ENCODE measurements at regions not wholly inside any gene's neighbourhood (a gene's known extent, or its start where the extent isn't known, plus 50 kb on each side); places are given as distances from the start of the nearest gene placed in this dataset.

GRCh38 chr6:15986027-15986629, 142.8 kb upstream of the MYLIP start:
- no peaks in the 10 kb centered on the region for H3K4me1 ChIP-seq
- no peaks in the 10 kb centered on the region for H3K9me3 ChIP-seq (replicated peaks)
- intact Hi-C loops (cut with micrococcal nuclease): no loop called here
- H3K36me3 ChIP-seq: no peaks in the 10 kb centered on the region
- no peak overlapping the region for H3K27ac ChIP-seq (replicated peaks)
- H3K27me3 ChIP-seq (ENCODE audit: low read depth): no peaks in the 10 kb centered on the region
- no peak for DNase-seq
- no peak overlapping the region for H3K4me3 ChIP-seq
- TF ChIP-seq CTCF (IDR thresholded peaks at IDR 0.05; ENCODE audit: borderline replicate concordance): no peak

- no peaks in the 10 kb centered on the region for H3K27me3 ChIP-seq (ENCODE audit: low read depth)
- H3K36me3 ChIP-seq: no peaks in the 10 kb centered on the region
- H3K9me3 ChIP-seq (replicated peaks): no peaks in the 10 kb centered on the region
- no peak overlapping the region for H3K4me3 ChIP-seq
- TF ChIP-seq CTCF (IDR thresholded peaks at IDR 0.05; ENCODE audit: borderline replicate concordance): no peak
- no peak overlapping the region for H3K27ac ChIP-seq (replicated peaks)
- H3K4me1 ChIP-seq: no peaks in the 10 kb centered on the region
- DNase-seq: no peak
- intact Hi-C loops (cut with micrococcal nuclease): no loop called here
Measured at GRCh38 chr6:15985379-15985959, 143.4 kb upstream of the MYLIP start.

GRCh38 chr6:15981956-15982355, 146.9 kb upstream of the MYLIP start:
- TF ChIP-seq CTCF (IDR thresholded peaks at IDR 0.05; ENCODE audit: borderline replicate concordance): no peak
- no peak overlapping the region for H3K27ac ChIP-seq (replicated peaks)
- intact Hi-C loops (cut with micrococcal nuclease): no loop called here

GRCh38 chr6:15980801-15981200, 148.1 kb upstream of the MYLIP start:
- Histone ChIP-seq H3K4me1 (no peaks in the 10 kb centered on the region), H3K27me3 (ENCODE audit: low read depth) (no peaks in the 10 kb centered on the region), H3K9me3 (replicated peaks) (no peaks in the 10 kb centered on the region), H3K4me3 (no peak overlapping the region), H3K36me3 (no peaks in the 10 kb centered on the region), H3K27ac (replicated peaks) (no peak overlapping the region)
- no peak for DNase-seq
- TF ChIP-seq CTCF (IDR thresholded peaks at IDR 0.05; ENCODE audit: borderline replicate concordance): no peak
- intact Hi-C loops (cut with micrococcal nuclease): no loop called here

More at GRCh38 chr6:15981956-15982355, 146.9 kb upstream of the MYLIP start:
- no peak overlapping the region for H3K4me3 ChIP-seq
- no peak for DNase-seq
- no peaks in the 10 kb centered on the region for H3K4me1 ChIP-seq
- H3K27me3 ChIP-seq (ENCODE audit: low read depth): no peaks in the 10 kb centered on the region
- H3K36me3 ChIP-seq: no peaks in the 10 kb centered on the region
- no peaks in the 10 kb centered on the region for H3K9me3 ChIP-seq (replicated peaks)

GRCh38 chr6:15978426-15978825, 150.5 kb upstream of the MYLIP start:
- H3K36me3 ChIP-seq: no peaks in the 10 kb centered on the region
- intact Hi-C loops (cut with micrococcal nuclease): no loop called here
- no peak overlapping the region for H3K4me3 ChIP-seq
- DNase-seq: no peak
- TF ChIP-seq CTCF (IDR thresholded peaks at IDR 0.05; ENCODE audit: borderline replicate concordance): no peak
- H3K9me3 ChIP-seq (replicated peaks): peaks cover 6% of the 10 kb centered on the region
- H3K4me1 ChIP-seq: no peaks in the 10 kb centered on the region
- H3K27me3 ChIP-seq (ENCODE audit: low read depth): no peaks in the 10 kb centered on the region
- no peak overlapping the region for H3K27ac ChIP-seq (replicated peaks)
